Esophagus (tissue), 2 donors: ENCODE measurements at regions not wholly inside any gene's neighbourhood (a gene's known extent, or its start where the extent isn't known, plus 50 kb on each side); places are given as distances from the start of the nearest gene placed in this dataset.

Source experiments
- H3K27ac ChIP-seq, 2 donors: one replicate each; pipeline ENCODE4 v1.5.1; 2013; ENCODE audit warnings: low read depth in 2 of 2, mild to moderate bottlenecking in 2 of 2, inconsistent platforms in 1 of 2, low read length in 1 of 2, moderate library complexity in 1 of 2
- H3K27me3 ChIP-seq, 2 donors: one replicate each; pipeline ENCODE4 v1.6.1; 2013; ENCODE audit warnings: low read length in 2 of 2, control low read depth in 1 of 2, mild to moderate bottlenecking in 1 of 2; ENCODE audit not compliant: insufficient read depth in 2 of 2, control insufficient read depth in 1 of 2
- H3K36me3 ChIP-seq, 2 donors: one replicate each; pipeline ENCODE4 v1.6.1; 2013; ENCODE audit warnings: low read length in 1 of 2; ENCODE audit not compliant: control insufficient read depth in 2 of 2, insufficient read depth in 2 of 2
- H3K4me1 ChIP-seq, 2 donors: one replicate each; pipeline ENCODE4 v1.6.1; 2013; ENCODE audit warnings: low read length in 1 of 2; ENCODE audit not compliant: control insufficient read depth in 2 of 2, insufficient read depth in 2 of 2
- H3K4me3 ChIP-seq, 2 donors: one replicate each; pipeline ENCODE4 v1.5.1; 2013; ENCODE audit warnings: low read length in 2 of 2, mild to moderate bottlenecking in 2 of 2, low read depth in 1 of 2, moderate library complexity in 1 of 2
- H3K9me3 ChIP-seq, 2 donors: one replicate each; pipeline ENCODE4 v1.6.1; 2013; ENCODE audit warnings: mild to moderate bottlenecking in 2 of 2, low read depth in 1 of 2, low read length in 1 of 2, moderate library complexity in 1 of 2; ENCODE audit not compliant: control insufficient read depth in 2 of 2, insufficient read depth in 1 of 2
- WGBS, 2 donors: extraction: QIAGEN DNeasy Blood & Tissue Kit; methylation state at CpG; one replicate each; pipeline ENCODE4 v1.1.7; 2013; 5-methylcytosine and 5-hydroxymethylcytosine counted together
- donor health status: healthy with polysubstance abuse.
- donor health status: Bipolar disorder and iron deficiency.

GRCh38 chr10:83184641-83185040 lies 954.7 kb upstream of the GHITM start:
- WGBS, 2 donors = 91% methylated on average over 6 of the region's 6 CpGs
- H3K4me3 ChIP-seq = no peak overlapping the region
- H3K36me3 ChIP-seq = no peaks in the 10 kb centered on the region
- H3K4me1 ChIP-seq = no peaks in the 10 kb centered on the region
- no peaks in the 10 kb centered on the region for H3K9me3 ChIP-seq
- H3K27me3 ChIP-seq = no peaks in the 10 kb centered on the region
- no peak overlapping the region for H3K27ac ChIP-seq

- no peaks in the 10 kb centered on the region for H3K9me3 ChIP-seq
- H3K36me3 ChIP-seq = no peaks in the 10 kb centered on the region
- H3K4me3 ChIP-seq = no peak overlapping the region
- H3K4me1 ChIP-seq = no peaks in the 10 kb centered on the region
- H3K27ac ChIP-seq = no peak overlapping the region
- WGBS, 2 donors = 84 to 86% methylated on average over 4 of the region's 4 CpGs
- H3K27me3 ChIP-seq = no peaks in the 10 kb centered on the region
Observed at GRCh38 chr10:83190614-83191013, 948.7 kb upstream of the GHITM start.

GRCh38 chr10:83193026-83193425 lies 946.3 kb upstream of the GHITM start:
- H3K36me3 ChIP-seq = no peaks in the 10 kb centered on the region
- H3K27me3 ChIP-seq = no peaks in the 10 kb centered on the region
- no peaks in the 10 kb centered on the region for H3K9me3 ChIP-seq
- no peaks in the 10 kb centered on the region for H3K4me1 ChIP-seq
- no peak overlapping the region for H3K4me3 ChIP-seq
- WGBS, 2 donors = 28 to 29% methylated on average over 4 of the region's 4 CpGs
- no peak overlapping the region for H3K27ac ChIP-seq

GRCh38 chr10:83195021-83195420 lies 944.3 kb upstream of the GHITM start:
- no peaks in the 10 kb centered on the region for H3K36me3 ChIP-seq
- no peaks in the 10 kb centered on the region for H3K9me3 ChIP-seq
- no peak overlapping the region for H3K27ac ChIP-seq
- H3K4me3 ChIP-seq = no peak overlapping the region
- no peaks in the 10 kb centered on the region for H3K4me1 ChIP-seq
- no peaks in the 10 kb centered on the region for H3K27me3 ChIP-seq
- WGBS, 2 donors = 90% methylated on average over 3 of the region's 3 CpGs

GRCh38 chr10:83199374-83199773 lies 939.9 kb upstream of the GHITM start:
- WGBS, 2 donors = 27 to 40% methylated on average over 1 of the region's 1 CpG
- Histone ChIP-seq H3K27ac (no peak overlapping the region), H3K4me3 (no peak overlapping the region), H3K4me1 (no peaks in the 10 kb centered on the region), H3K36me3 (no peaks in the 10 kb centered on the region), H3K9me3 (no peaks in the 10 kb centered on the region), H3K27me3 (no peaks in the 10 kb centered on the region)

GRCh38 chr10:83205861-83206260 lies 933.4 kb upstream of the GHITM start:
- Histone ChIP-seq H3K4me1 (no peaks in the 10 kb centered on the region), H3K4me3 (no peak overlapping the region), H3K27me3 (no peaks in the 10 kb centered on the region), H3K36me3 (no peaks in the 10 kb centered on the region), H3K27ac (no peak overlapping the region), H3K9me3 (no peaks in the 10 kb centered on the region)
- 52 to 53% methylated on average over 2 of the region's 2 CpGs for WGBS, 2 donors

- Histone ChIP-seq H3K4me1 (no peaks in the 10 kb centered on the region), H3K9me3 (no peaks in the 10 kb centered on the region), H3K36me3 (no peaks in the 10 kb centered on the region), H3K4me3 (no peak overlapping the region), H3K27me3 (no peaks in the 10 kb centered on the region), H3K27ac (no peak overlapping the region)
- 64 to 68% methylated on average over 3 of the region's 3 CpGs for WGBS, 2 donors
Observed at GRCh38 chr10:83212632-83213334, 926.5 kb upstream of the GHITM start.

GRCh38 chr10:83214136-83214535 lies 925.2 kb upstream of the GHITM start:
- Histone ChIP-seq H3K27me3 (no peaks in the 10 kb centered on the region), H3K4me1 (no peaks in the 10 kb centered on the region), H3K4me3 (no peak overlapping the region), H3K9me3 (no peaks in the 10 kb centered on the region), H3K27ac (no peak overlapping the region), H3K36me3 (no peaks in the 10 kb centered on the region)
- 90% methylated on average over 5 of the region's 5 CpGs for WGBS, 2 donors

GRCh38 chr10:83218205-83218604 lies 921.1 kb upstream of the GHITM start:
- 83 to 87% methylated on average over 5 of the region's 5 CpGs for WGBS, 2 donors
- no peaks in the 10 kb centered on the region for H3K36me3 ChIP-seq
- H3K27ac ChIP-seq = no peak overlapping the region

GRCh38 chr10:83222300-83222699 lies 917.0 kb upstream of the GHITM start:
- Histone ChIP-seq H3K4me1 (no peaks in the 10 kb centered on the region), H3K27ac (no peak overlapping the region), H3K27me3 (no peaks in the 10 kb centered on the region), H3K4me3 (no peak overlapping the region), H3K36me3 (no peaks in the 10 kb centered on the region), H3K9me3 (no peaks in the 10 kb centered on the region)
- 88 to 89% methylated on average over 6 of the region's 6 CpGs for WGBS, 2 donors

More at GRCh38 chr10:83218205-83218604, 921.1 kb upstream of the GHITM start:
- no peaks in the 10 kb centered on the region for H3K9me3 ChIP-seq
- H3K27me3 ChIP-seq = no peaks in the 10 kb centered on the region
- H3K4me1 ChIP-seq = no peaks in the 10 kb centered on the region
- no peak overlapping the region for H3K4me3 ChIP-seq
